Vagina (tissue), 2 donors: ENCODE measurements at regions not wholly inside any gene's neighbourhood (a gene's known extent, or its start where the extent isn't known, plus 50 kb on each side); places are given as distances from the start of the nearest gene placed in this dataset.
A peak's percentile ranks its signal among the peaks of the same experiment; 100 is the strongest.

Source experiments
- DNase-seq, 2 donors: peaks; one replicate each; pipeline ENCODE4 v3.0.0-alpha.2; 2017; ENCODE audit errors: extremely low spot score in 2 of 2
- H3K27ac ChIP-seq: fragments of 200-600 bp; sonication (generic); one replicate; pipeline ENCODE4 v1.5.1; 2019
- H3K27me3 ChIP-seq: fragments of 200-600 bp; sonication (generic); one replicate; pipeline ENCODE4 v1.5.1; 2019
- H3K36me3 ChIP-seq, 2 donors: fragments of 200-600 bp; sonication (generic); one replicate each; pipeline ENCODE4 v1.5.1; 2017 to 2019
- H3K4me1 ChIP-seq: fragments of 200-600 bp; sonication (generic); one replicate; pipeline ENCODE4 v1.5.1; 2019
- H3K4me3 ChIP-seq, 2 donors: fragments of 200-600 bp; sonication (generic); 1 replicate in 1 of 2; 2 replicates in 1 of 2; pipeline ENCODE4 v1.5.1; 2016 to 2019
- H3K9me3 ChIP-seq: fragments of 200-600 bp; sonication (generic); one replicate; pipeline ENCODE4 v1.5.1; 2019
- CTCF ChIP-seq, 3 experiments: fragments of 450-650 bp in 2 of 3; fragments of 200-600 bp in 1 of 3; sonication (generic) in 1 of 3; IDR thresholded peaks; one replicate each; pipeline ENCODE4 v1.5.1; 2017 to 2019; ENCODE audit warnings: antibody characterized with exemption in 3 of 3, mild to moderate bottlenecking in 2 of 3, moderate library complexity in 2 of 3
- POLR2A ChIP-seq, 2 donors: fragments of 450-650 bp; IDR thresholded peaks; one replicate each; pipeline ENCODE4 v1.6.1; 2017; ENCODE audit warnings: antibody characterized with exemption in 2 of 2, mild to moderate bottlenecking in 2 of 2, moderate library complexity in 2 of 2
- POLR2AphosphoS5 ChIP-seq, 2 donors: sonication (generic); formaldehyde crosslinking; IDR thresholded peaks; one replicate each; pipeline ENCODE4 v1.9.0; 2017; ENCODE audit warnings: antibody characterized with exemption in 2 of 2, mild to moderate bottlenecking in 2 of 2, low read depth in 1 of 2; ENCODE audit not compliant: insufficient read depth in 1 of 2
- intact Hi-C: fragments of 100-400 bp; cut with DNase I; formaldehyde crosslinking; loops from one replicate; pipeline ENCODE4 v1.15.1; 2023

GRCh38 chr12:14272956-14273912 is 92.2 kb upstream of the ATF7IP start:
- Histone ChIP-seq H3K36me3 (no peaks in the 10 kb centered on the region), H3K9me3 (no peaks in the 10 kb centered on the region), H3K4me3 (no peak overlapping the region), H3K27ac (no peak overlapping the region), H3K27me3 (no peaks in the 10 kb centered on the region), H3K4me1 (no peaks in the 10 kb centered on the region)
- no peak for DNase-seq
- intact Hi-C loops = no loop called here
- no peak for TF ChIP-seq CTCF (IDR thresholded peaks at IDR 0.05)
- TF ChIP-seq POLR2AphosphoS5 (IDR thresholded peaks at IDR 0.05; ENCODE audit: insufficient read depth in 1 of 2, low read depth in 1 of 2) = no peak
- no peak for TF ChIP-seq POLR2A (IDR thresholded peaks at IDR 0.05)

- TF ChIP-seq CTCF (IDR thresholded peaks at IDR 0.05) (no peak), POLR2AphosphoS5 (IDR thresholded peaks at IDR 0.05; ENCODE audit: insufficient read depth in 1 of 2, low read depth in 1 of 2) (no peak), POLR2A (IDR thresholded peaks at IDR 0.05) (no peak)
- no peaks in the 10 kb centered on the region for H3K27me3 ChIP-seq
- H3K27ac ChIP-seq = no peak overlapping the region
- H3K9me3 ChIP-seq = no peaks in the 10 kb centered on the region
- DNase-seq = no peak
- intact Hi-C loops = no loop called here
- H3K4me1 ChIP-seq = no peaks in the 10 kb centered on the region
- H3K36me3 ChIP-seq = no peaks in the 10 kb centered on the region
- H3K4me3 ChIP-seq = no peak overlapping the region
These were observed 91.6 kb upstream of the ATF7IP start for GRCh38 chr12:14273913-14274311.

GRCh38 chr12:14275111-14275510 is 90.4 kb upstream of the ATF7IP start:
- no peaks in the 10 kb centered on the region for H3K4me1 ChIP-seq
- no peak overlapping the region for H3K4me3 ChIP-seq
- intact Hi-C loops = no loop called here
- DNase-seq = no peak
- no peaks in the 10 kb centered on the region for H3K36me3 ChIP-seq
- TF ChIP-seq POLR2AphosphoS5 (IDR thresholded peaks at IDR 0.05; ENCODE audit: insufficient read depth in 1 of 2, low read depth in 1 of 2) (no peak), CTCF (IDR thresholded peaks at IDR 0.05) (no peak), POLR2A (IDR thresholded peaks at IDR 0.05) (no peak)
- no peaks in the 10 kb centered on the region for H3K27me3 ChIP-seq
- H3K9me3 ChIP-seq = no peaks in the 10 kb centered on the region
- no peak overlapping the region for H3K27ac ChIP-seq

GRCh38 chr12:14275886-14276285 is 89.6 kb upstream of the ATF7IP start:
- Histone ChIP-seq H3K4me1 (no peaks in the 10 kb centered on the region), H3K9me3 (no peaks in the 10 kb centered on the region), H3K36me3 (no peaks in the 10 kb centered on the region), H3K4me3 (no peak overlapping the region), H3K27ac (no peak overlapping the region), H3K27me3 (no peaks in the 10 kb centered on the region)
- intact Hi-C loops = no loop called here
- DNase-seq = no peak
- TF ChIP-seq CTCF (IDR thresholded peaks at IDR 0.05) = no peak
- TF ChIP-seq POLR2AphosphoS5 (IDR thresholded peaks at IDR 0.05; ENCODE audit: insufficient read depth in 1 of 2, low read depth in 1 of 2) = no peak
- no peak for TF ChIP-seq POLR2A (IDR thresholded peaks at IDR 0.05)

- no peaks in the 10 kb centered on the region for H3K36me3 ChIP-seq
- H3K27ac ChIP-seq = no peak overlapping the region
- H3K27me3 ChIP-seq = no peaks in the 10 kb centered on the region
- no peak overlapping the region for H3K4me3 ChIP-seq
- intact Hi-C loops = no loop called here
- H3K4me1 ChIP-seq = no peaks in the 10 kb centered on the region
- H3K9me3 ChIP-seq = no peaks in the 10 kb centered on the region
- DNase-seq = no peak
- TF ChIP-seq POLR2A (IDR thresholded peaks at IDR 0.05) = no peak
- TF ChIP-seq POLR2AphosphoS5 (IDR thresholded peaks at IDR 0.05; ENCODE audit: insufficient read depth in 1 of 2, low read depth in 1 of 2) = peak in 1 of 2 donors; percentile 63
These were observed 87.1 kb upstream of the ATF7IP start for GRCh38 chr12:14278294-14278953.
